BE2C (cell line): ENCODE measurements at regions not wholly inside any gene's neighbourhood (a gene's known extent, or its start where the extent isn't known, plus 50 kb on each side); places are given as distances from the start of the nearest gene placed in this dataset.

Source experiments
- DNase-seq: peaks from one replicate; pipeline ENCODE4 v3.0.0-alpha.2; 2020
- H3K27me3 ChIP-seq: fragments of 250-450 bp; sonication (Bioruptor Pico); 2 replicates; pipeline ENCODE4 v1.5.1; 2020; ENCODE audit warnings: mild to moderate bottlenecking
- H3K36me3 ChIP-seq: fragments of 250-450 bp; sonication (Bioruptor Pico); 2 replicates; pipeline ENCODE4 v1.5.1; 2020; ENCODE audit warnings: mild to moderate bottlenecking
- H3K4me1 ChIP-seq: fragments of 250-450 bp; sonication (Bioruptor Pico); 2 replicates; pipeline ENCODE4 v1.5.1; 2020
- H3K4me3 ChIP-seq: 2 replicates; pipeline ENCODE4 v1.5.1; 2011; ENCODE audit warnings: low read depth, low read length
- H3K9me3 ChIP-seq: fragments of 250-450 bp; sonication (Bioruptor Pico); 2 replicates; pipeline ENCODE4 v1.5.1; 2020
- CTCF ChIP-seq: IDR thresholded peaks from 2 replicates; pipeline ENCODE4 v1.5.1; 2012; ENCODE audit warnings: mild to moderate bottlenecking, low read depth, low read length

- Histone ChIP-seq H3K9me3 (no peaks in the 10 kb centered on the region), H3K4me1 (no peaks in the 10 kb centered on the region), H3K4me3 (no peak overlapping the region), H3K27me3 (no peaks in the 10 kb centered on the region), H3K36me3 (no peaks in the 10 kb centered on the region)
- DNase-seq = no peak
- no peak for TF ChIP-seq CTCF
These were observed 220.1 kb downstream of the BCAT1 start for GRCh38 chr12:24728826-24729225.

- Histone ChIP-seq H3K4me1 (no peaks in the 10 kb centered on the region), H3K9me3 (no peaks in the 10 kb centered on the region), H3K4me3 (no peak overlapping the region), H3K36me3 (no peaks in the 10 kb centered on the region), H3K27me3 (no peaks in the 10 kb centered on the region)
- no peak for DNase-seq
- peak; percentile 34 for TF ChIP-seq CTCF
These were observed 220.5 kb downstream of the BCAT1 start for GRCh38 chr12:24728366-24728765.

DNA sequence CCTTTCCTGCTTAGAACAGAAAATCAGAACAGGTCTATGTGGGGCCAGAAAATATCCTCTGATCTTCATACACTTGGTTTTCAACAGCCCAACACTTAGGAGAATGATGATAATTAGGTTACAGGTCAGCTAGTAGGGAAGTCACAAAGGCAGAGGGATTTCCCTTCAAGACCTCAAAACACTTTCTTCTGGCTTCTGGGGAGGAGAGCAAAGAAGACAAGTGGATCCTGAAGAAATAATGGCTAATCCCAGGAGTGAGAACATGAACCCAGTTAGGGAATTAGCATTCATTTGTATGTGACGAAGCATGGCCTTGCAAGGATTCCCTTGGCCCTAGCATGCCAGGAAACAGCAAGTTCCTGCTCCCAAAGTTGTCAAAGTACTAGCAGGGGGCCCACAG, 223.3 kb downstream of the BCAT1 start:
- no peak for TF ChIP-seq CTCF
- Histone ChIP-seq H3K27me3 (no peaks in the 10 kb centered on the region), H3K4me1 (no peaks in the 10 kb centered on the region), H3K36me3 (no peaks in the 10 kb centered on the region), H3K4me3 (no peak overlapping the region), H3K9me3 (no peaks in the 10 kb centered on the region)
- no peak for DNase-seq

DNA sequence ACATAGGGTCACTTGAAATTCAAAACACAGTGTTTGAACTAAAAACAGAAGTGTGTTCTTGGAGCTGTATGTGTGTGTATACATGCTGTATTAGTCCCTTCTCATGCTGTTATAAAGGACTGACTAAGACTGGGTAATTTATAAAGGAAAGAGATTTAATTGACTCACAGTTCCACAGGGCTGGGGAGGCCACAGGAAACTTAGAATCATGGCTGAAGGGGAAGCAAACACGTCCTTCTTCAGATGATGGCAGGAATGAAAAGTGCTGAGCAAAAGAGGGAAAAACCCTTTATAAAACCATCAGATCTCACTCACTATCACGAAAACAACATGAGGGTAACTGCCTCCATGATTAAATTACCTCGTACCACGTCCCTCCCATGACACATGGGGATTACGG, 224.1 kb downstream of the BCAT1 start:
- Histone ChIP-seq H3K4me1 (no peaks in the 10 kb centered on the region), H3K27me3 (no peaks in the 10 kb centered on the region), H3K4me3 (no peak overlapping the region), H3K36me3 (no peaks in the 10 kb centered on the region), H3K9me3 (no peaks in the 10 kb centered on the region)
- no peak for DNase-seq
- TF ChIP-seq CTCF = no peak

- no peak for TF ChIP-seq CTCF
- H3K36me3 ChIP-seq = no peaks in the 10 kb centered on the region
These were observed 225.1 kb downstream of the BCAT1 start for GRCh38 chr12:24723759-24724158.

GRCh38 chr12:24721191-24721590, 227.7 kb downstream of the BCAT1 start:
- no peaks in the 10 kb centered on the region for H3K9me3 ChIP-seq
- H3K36me3 ChIP-seq = no peaks in the 10 kb centered on the region
- no peaks in the 10 kb centered on the region for H3K27me3 ChIP-seq
- no peak overlapping the region for H3K4me3 ChIP-seq
- H3K4me1 ChIP-seq = no peaks in the 10 kb centered on the region
- DNase-seq = no peak
- TF ChIP-seq CTCF = no peak

More at GRCh38 chr12:24723759-24724158, 225.1 kb downstream of the BCAT1 start:
- Histone ChIP-seq H3K4me3 (no peak overlapping the region), H3K4me1 (no peaks in the 10 kb centered on the region), H3K9me3 (no peaks in the 10 kb centered on the region), H3K27me3 (no peaks in the 10 kb centered on the region)
- no peak for DNase-seq
